C4-2B (cell line): ENCODE measurements at regions not wholly inside any gene's neighbourhood (a gene's known extent, or its start where the extent isn't known, plus 50 kb on each side); places are given as distances from the start of the nearest gene placed in this dataset.
A peak's percentile ranks its signal among the peaks of the same experiment; 100 is the strongest.
"Not testable (repeated sequence)": the region's sequence is repeated elsewhere in the genome, so short reads cannot be mapped to it uniquely, and the experiment has no call there.

ENCODE experiments used
- H3K27ac ChIP-seq: fragments of 450-650 bp; 2 replicates; pipeline ENCODE4 v1.5.1; 2017
- CTCF ChIP-seq: fragments of 450-650 bp; conservative IDR thresholded peaks from 2 replicates; pipeline ENCODE4 v1.5.1; 2017; ENCODE audit warnings: mild to moderate bottlenecking
- ZFX ChIP-seq: fragments of 450-650 bp; IDR thresholded peaks from 2 replicates; pipeline ENCODE4 v1.6.1; 2017

GRCh38 chr3:104360038-104360437 lies 1006.7 kb upstream of the ALCAM start:
- no peak overlapping the region for H3K27ac ChIP-seq
- no peak for TF ChIP-seq CTCF

- not testable (repeated sequence) for H3K27ac ChIP-seq
Observed at GRCh38 chr3:104361748-104362147, 1005.0 kb upstream of the ALCAM start.

GRCh38 chr3:104362319-104362718 lies 1004.4 kb upstream of the ALCAM start:
- TF ChIP-seq CTCF, result no peak
- no peak for TF ChIP-seq ZFX
- no peak overlapping the region for H3K27ac ChIP-seq

GRCh38 chr3:104367000-104367399 lies 999.7 kb upstream of the ALCAM start:
- no peak for TF ChIP-seq ZFX
- H3K27ac ChIP-seq, result no peak overlapping the region

- H3K27ac ChIP-seq, result no peak overlapping the region
- no peak for TF ChIP-seq ZFX
- no peak for TF ChIP-seq CTCF
Observed at GRCh38 chr3:104368760-104369159, 997.9 kb upstream of the ALCAM start.

- TF ChIP-seq CTCF (no peak), ZFX (no peak)
- no peak overlapping the region for H3K27ac ChIP-seq
Observed at GRCh38 chr3:104385421-104385820, 981.3 kb upstream of the ALCAM start.

- H3K27ac ChIP-seq, result no peak overlapping the region
- no peak for TF ChIP-seq ZFX
- no peak for TF ChIP-seq CTCF
Observed at GRCh38 chr3:104388619-104389018, 978.1 kb upstream of the ALCAM start.

- TF ChIP-seq CTCF (peak; percentile 25), ZFX (no peak)
Observed at GRCh38 chr3:104392327-104392726, 974.4 kb upstream of the ALCAM start.

More at GRCh38 chr3:104392327-104392726, 974.4 kb upstream of the ALCAM start:
- no peak overlapping the region for H3K27ac ChIP-seq
